RWPE2 (cell line): ENCODE measurements at regions not wholly inside any gene's neighbourhood (a gene's known extent, or its start where the extent isn't known, plus 50 kb on each side); places are given as distances from the start of the nearest gene placed in this dataset.

Source experiments
- ATAC-seq: fragments of 200-7000 bp; cut with Tn5 transposase; 3 replicates; pipeline ENCODE4 v1.9.1; 2021; ENCODE audit warnings: low read depth
- DNase-seq: peaks from one replicate; pipeline ENCODE4 v3.0.0-alpha.2; 2020; ENCODE audit warnings: low spot score
- H3K27ac ChIP-seq: fragments of 450-650 bp; 2 replicates; pipeline ENCODE4 v1.5.1; 2017; ENCODE audit warnings: mild to moderate bottlenecking; ENCODE audit not compliant: poor library complexity, severe bottlenecking
- H3K27me3 ChIP-seq: fragments of 250-450 bp; sonication (Bioruptor Pico); 2 replicates; pipeline ENCODE4 v1.5.1; 2021; ENCODE audit warnings: mild to moderate bottlenecking, moderate library complexity; ENCODE audit not compliant: insufficient read depth, poor library complexity, severe bottlenecking
- H3K36me3 ChIP-seq: fragments of 250-450 bp; sonication (Bioruptor Pico); 2 replicates; pipeline ENCODE4 v1.5.1; 2020; ENCODE audit warnings: low read depth, mild to moderate bottlenecking, moderate library complexity
- H3K4me1 ChIP-seq: fragments of 250-450 bp; sonication (Bioruptor Pico); 2 replicates; pipeline ENCODE4 v1.5.1; 2021; ENCODE audit warnings: mild to moderate bottlenecking, moderate library complexity; ENCODE audit not compliant: insufficient read depth, poor library complexity, severe bottlenecking
- H3K4me3 ChIP-seq: fragments of 250-450 bp; sonication (Bioruptor Pico); 2 replicates; pipeline ENCODE4 v1.5.1; 2021; ENCODE audit warnings: mild to moderate bottlenecking, moderate library complexity; ENCODE audit not compliant: severe bottlenecking
- H3K9me3 ChIP-seq: fragments of 250-450 bp; sonication (Bioruptor Pico); 2 replicates; pipeline ENCODE4 v1.5.1; 2021; ENCODE audit warnings: mild to moderate bottlenecking, moderate library complexity; ENCODE audit not compliant: severe bottlenecking
- CTCF ChIP-seq: fragments of 450-650 bp; IDR thresholded peaks from one replicate; pipeline ENCODE4 v1.5.1; 2017; ENCODE audit warnings: mild to moderate bottlenecking, moderate library complexity; ENCODE audit not compliant: poor library complexity, severe bottlenecking

- Histone ChIP-seq H3K27me3 (no peaks in the 10 kb centered on the region), H3K9me3 (no peaks in the 10 kb centered on the region), H3K27ac (no peak overlapping the region), H3K4me1 (no peaks in the 10 kb centered on the region), H3K36me3 (no peaks in the 10 kb centered on the region), H3K4me3 (no peak overlapping the region)
- DNase-seq = no peak
- TF ChIP-seq CTCF = no peak
- no peak for ATAC-seq
Measured at GRCh38 chr3:194844046-194844445, 158.4 kb downstream of the FAM43A start.

- no peaks in the 10 kb centered on the region for H3K27me3 ChIP-seq
Measured at GRCh38 chr3:194849166-194849875, 163.6 kb downstream of the FAM43A start.

GRCh38 chr3:194851254-194851653 is 165.6 kb downstream of the FAM43A start:
- H3K27me3 ChIP-seq = no peaks in the 10 kb centered on the region
- no peaks in the 10 kb centered on the region for H3K36me3 ChIP-seq
- H3K4me1 ChIP-seq = no peaks in the 10 kb centered on the region
- H3K4me3 ChIP-seq = no peak overlapping the region
- ATAC-seq (no peak), DNase-seq (no peak)
- H3K9me3 ChIP-seq = no peaks in the 10 kb centered on the region
- no peak overlapping the region for H3K27ac ChIP-seq
- TF ChIP-seq CTCF = no peak

More at GRCh38 chr3:194849166-194849875, 163.6 kb downstream of the FAM43A start:
- Histone ChIP-seq H3K9me3 (no peaks in the 10 kb centered on the region), H3K36me3 (no peaks in the 10 kb centered on the region), H3K4me1 (no peaks in the 10 kb centered on the region), H3K4me3 (no peak overlapping the region), H3K27ac (no peak overlapping the region)
- ATAC-seq (no peak), DNase-seq (no peak)
- no peak for TF ChIP-seq CTCF

- no peak overlapping the region for H3K27ac ChIP-seq
- H3K4me1 ChIP-seq = no peaks in the 10 kb centered on the region
- TF ChIP-seq CTCF = no peak
- H3K4me3 ChIP-seq = no peak overlapping the region
- no peaks in the 10 kb centered on the region for H3K9me3 ChIP-seq
- H3K36me3 ChIP-seq = no peaks in the 10 kb centered on the region
- no peak for ATAC-seq
- DNase-seq = no peak
- H3K27me3 ChIP-seq = no peaks in the 10 kb centered on the region
Measured at GRCh38 chr3:194851941-194852340, 166.3 kb downstream of the FAM43A start.

- TF ChIP-seq CTCF = no peak
- Histone ChIP-seq H3K4me1 (no peaks in the 10 kb centered on the region), H3K27me3 (no peaks in the 10 kb centered on the region), H3K36me3 (no peaks in the 10 kb centered on the region), H3K4me3 (no peak overlapping the region), H3K27ac (no peak overlapping the region), H3K9me3 (no peaks in the 10 kb centered on the region)
- ATAC-seq = no peak
- DNase-seq = no peak
Measured at GRCh38 chr3:194852345-194852744, 166.7 kb downstream of the FAM43A start.
